Adrenal gland (tissue), 5 donors: ENCODE measurements at regions not wholly inside any gene's neighbourhood (a gene's known extent, or its start where the extent isn't known, plus 50 kb on each side); places are given as distances from the start of the nearest gene placed in this dataset.

Experiments
- POLR2A ChIP-seq, 2 donors: fragments of 450-650 bp; IDR thresholded peaks; one replicate each; pipeline ENCODE4 v1.6.1; 2017; ENCODE audit warnings: antibody characterized with exemption in 2 of 2, mild to moderate bottlenecking in 2 of 2, moderate library complexity in 1 of 2
- TF ChIP-seq, protein P1 (sequence below), 6 experiments: fragments of 450-650 bp in 4 of 6; fragments of 200-600 bp in 2 of 6; sonication (generic) in 1 of 6; IDR thresholded peaks; 1 replicate in 5 of 6; 2 replicates in 1 of 6; pipeline versions ENCODE4 v1.5.1 to v1.8.0; 2016 to 2021; ENCODE audit warnings: antibody characterized with exemption in 6 of 6, mild to moderate bottlenecking in 2 of 6, moderate library complexity in 1 of 6
- donor health status: DM: no; HTN: no; CAD: no.

DNA sequence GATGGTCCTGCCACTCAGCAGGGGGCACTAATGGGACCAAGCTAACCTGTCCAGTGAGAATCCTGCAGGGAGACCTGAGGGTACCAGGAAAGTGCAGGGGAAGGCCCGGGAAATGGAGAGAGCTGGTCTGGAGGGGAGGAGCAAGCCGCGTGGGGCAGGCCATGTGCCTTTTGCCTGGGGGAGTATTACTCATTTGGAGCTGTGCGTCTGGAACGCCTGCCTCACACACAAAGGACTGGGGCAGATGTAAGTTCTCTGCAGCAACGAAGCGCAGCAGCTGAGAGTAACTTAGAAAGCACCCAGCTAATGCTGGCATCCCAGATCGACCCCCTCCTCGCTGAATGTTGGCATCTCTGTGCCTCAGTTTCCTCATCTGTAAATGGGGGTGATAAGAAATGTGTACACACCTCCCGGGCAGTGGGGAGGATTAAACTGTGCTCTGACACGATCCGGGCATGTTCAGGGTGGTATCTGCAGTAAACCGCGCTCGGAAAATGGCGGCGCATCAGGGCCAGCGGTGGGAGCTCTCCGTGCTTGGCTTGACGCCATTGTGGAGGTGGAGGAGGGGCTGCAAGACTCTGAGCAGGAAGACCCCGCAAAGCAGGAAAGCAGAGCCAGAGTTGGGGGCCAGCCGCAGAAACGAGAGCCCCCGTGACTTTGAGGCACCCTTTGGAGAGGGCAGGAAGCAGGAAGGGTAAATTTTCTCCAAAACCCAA is 212.5 kb downstream of the NPHP4 start:
- TF ChIP-seq, protein P1, sequence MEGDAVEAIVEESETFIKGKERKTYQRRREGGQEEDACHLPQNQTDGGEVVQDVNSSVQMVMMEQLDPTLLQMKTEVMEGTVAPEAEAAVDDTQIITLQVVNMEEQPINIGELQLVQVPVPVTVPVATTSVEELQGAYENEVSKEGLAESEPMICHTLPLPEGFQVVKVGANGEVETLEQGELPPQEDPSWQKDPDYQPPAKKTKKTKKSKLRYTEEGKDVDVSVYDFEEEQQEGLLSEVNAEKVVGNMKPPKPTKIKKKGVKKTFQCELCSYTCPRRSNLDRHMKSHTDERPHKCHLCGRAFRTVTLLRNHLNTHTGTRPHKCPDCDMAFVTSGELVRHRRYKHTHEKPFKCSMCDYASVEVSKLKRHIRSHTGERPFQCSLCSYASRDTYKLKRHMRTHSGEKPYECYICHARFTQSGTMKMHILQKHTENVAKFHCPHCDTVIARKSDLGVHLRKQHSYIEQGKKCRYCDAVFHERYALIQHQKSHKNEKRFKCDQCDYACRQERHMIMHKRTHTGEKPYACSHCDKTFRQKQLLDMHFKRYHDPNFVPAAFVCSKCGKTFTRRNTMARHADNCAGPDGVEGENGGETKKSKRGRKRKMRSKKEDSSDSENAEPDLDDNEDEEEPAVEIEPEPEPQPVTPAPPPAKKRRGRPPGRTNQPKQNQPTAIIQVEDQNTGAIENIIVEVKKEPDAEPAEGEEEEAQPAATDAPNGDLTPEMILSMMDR (IDR thresholded peaks at IDR 0.05) = no peak
- TF ChIP-seq POLR2A (IDR thresholded peaks at IDR 0.05) = no peak
